Parathyroid adenoma (tissue), 2 donors: ENCODE measurements at regions not wholly inside any gene's neighbourhood (a gene's known extent, or its start where the extent isn't known, plus 50 kb on each side); places are given as distances from the start of the nearest gene placed in this dataset.
A peak's percentile ranks its signal among the peaks of the same experiment; 100 is the strongest.

Experiments used
- H2AFZ ChIP-seq: fragments of 300-600 bp; sonication (generic); one replicate; pipeline ENCODE4 v1.7.0; 2017; ENCODE audit warnings: antibody characterized with exemption, mild to moderate bottlenecking
- H3K27ac ChIP-seq: fragments of 300-600 bp; sonication (generic); one replicate; pipeline ENCODE4 v1.7.0; 2017
- H3K27me3 ChIP-seq: fragments of 300-600 bp; sonication (generic); one replicate; pipeline ENCODE4 v1.7.0; 2017; ENCODE audit warnings: low read length; ENCODE audit not compliant: control insufficient read depth, insufficient read depth
- H3K36me3 ChIP-seq: fragments of 300-600 bp; sonication (generic); one replicate; pipeline ENCODE4 v1.7.0; 2017; ENCODE audit warnings: low read length; ENCODE audit not compliant: control insufficient read depth, insufficient read depth
- H3K4me1 ChIP-seq: fragments of 300-600 bp; sonication (generic); one replicate; pipeline ENCODE4 v1.7.0; 2017; ENCODE audit warnings: control low read depth
- H3K4me2 ChIP-seq: fragments of 300-600 bp; sonication (generic); one replicate; pipeline ENCODE4 v1.7.0; 2017; ENCODE audit warnings: low read length
- H3K4me3 ChIP-seq: fragments of 300-600 bp; sonication (generic); one replicate; pipeline ENCODE4 v1.7.0; 2017; ENCODE audit warnings: low read depth, low read length
- H3K79me2 ChIP-seq: fragments of 300-600 bp; sonication (generic); one replicate; pipeline ENCODE4 v1.7.0; 2017; ENCODE audit warnings: control low read depth
- H3K9ac ChIP-seq: fragments of 300-600 bp; sonication (generic); one replicate; pipeline ENCODE4 v1.7.0; 2017; ENCODE audit warnings: mild to moderate bottlenecking
- H3K9me3 ChIP-seq: fragments of 300-600 bp; sonication (generic); one replicate; pipeline ENCODE4 v1.7.0; 2017; ENCODE audit warnings: low read length; ENCODE audit not compliant: control insufficient read depth
- CTCF ChIP-seq: fragments of 300-600 bp; sonication (generic); IDR thresholded peaks from one replicate; pipeline ENCODE4 v1.7.0; 2017; ENCODE audit warnings: antibody characterized with exemption, mild to moderate bottlenecking
- donor health status: primary hyperparathyroidism.

- no peaks in the 10 kb centered on the region for H3K36me3 ChIP-seq
- no peak for TF ChIP-seq CTCF
- peak overlapping the region; percentile 93 for H3K27ac ChIP-seq
- no peaks in the 10 kb centered on the region for H3K79me2 ChIP-seq
- no peaks in the 10 kb centered on the region for H3K9me3 ChIP-seq
- peak overlapping the region; percentile 69 for H2AFZ ChIP-seq
- H3K4me2 ChIP-seq = peak overlapping the region; percentile 77
- H3K27me3 ChIP-seq = no peaks in the 10 kb centered on the region
- no peak overlapping the region for H3K9ac ChIP-seq
- peaks cover 55% of the 10 kb centered on the region for H3K4me1 ChIP-seq
- peak overlapping the region; percentile 19 for H3K4me3 ChIP-seq
Measured at GRCh38 chr6:139533573-139534471, 159.4 kb upstream of the CITED2 start.

- H3K4me1 ChIP-seq = peaks cover 49% of the 10 kb centered on the region
- H3K9ac ChIP-seq = no peak overlapping the region
- no peaks in the 10 kb centered on the region for H3K9me3 ChIP-seq
- H3K4me2 ChIP-seq = peak overlapping the region; percentile 77
- TF ChIP-seq CTCF = no peak
- peak overlapping the region; percentile 19 for H3K4me3 ChIP-seq
- no peaks in the 10 kb centered on the region for H3K79me2 ChIP-seq
- H2AFZ ChIP-seq = peak overlapping the region; percentile 69
- no peaks in the 10 kb centered on the region for H3K27me3 ChIP-seq
- H3K36me3 ChIP-seq = no peaks in the 10 kb centered on the region
- peak overlapping the region; percentile 93 for H3K27ac ChIP-seq
Measured at GRCh38 chr6:139533171-139533570, 158.7 kb upstream of the CITED2 start.

- H3K79me2 ChIP-seq = no peaks in the 10 kb centered on the region
- no peak overlapping the region for H3K4me3 ChIP-seq
- H3K9ac ChIP-seq = no peak overlapping the region
- peak overlapping the region; percentile 77 for H2AFZ ChIP-seq
- peaks cover 33% of the 10 kb centered on the region for H3K4me1 ChIP-seq
- H3K27ac ChIP-seq = peak overlapping the region; percentile 61
- no peaks in the 10 kb centered on the region for H3K36me3 ChIP-seq
- TF ChIP-seq CTCF = no peak
- no peaks in the 10 kb centered on the region for H3K27me3 ChIP-seq
- no peaks in the 10 kb centered on the region for H3K9me3 ChIP-seq
- peak overlapping the region; percentile 43 for H3K4me2 ChIP-seq
Measured at GRCh38 chr6:139531148-139532115, 157.0 kb upstream of the CITED2 start.

- H3K9ac ChIP-seq = no peak overlapping the region
- H3K79me2 ChIP-seq = no peaks in the 10 kb centered on the region
- H3K27ac ChIP-seq = peak overlapping the region; percentile 61
- H3K4me2 ChIP-seq = peak overlapping the region; percentile 43
- peaks cover 27% of the 10 kb centered on the region for H3K4me1 ChIP-seq
- TF ChIP-seq CTCF = no peak
- no peak overlapping the region for H3K4me3 ChIP-seq
- H2AFZ ChIP-seq = peak overlapping the region; percentile 77
- H3K27me3 ChIP-seq = no peaks in the 10 kb centered on the region
- no peaks in the 10 kb centered on the region for H3K9me3 ChIP-seq
- no peaks in the 10 kb centered on the region for H3K36me3 ChIP-seq
Measured at GRCh38 chr6:139530561-139530960, 156.1 kb upstream of the CITED2 start.
